ENCODE measurements at regions not wholly inside any gene's neighbourhood (a gene's known extent, or its start where the extent isn't known, plus 50 kb on each side); places are given as distances from the start of the nearest gene placed in this dataset.

DNA sequence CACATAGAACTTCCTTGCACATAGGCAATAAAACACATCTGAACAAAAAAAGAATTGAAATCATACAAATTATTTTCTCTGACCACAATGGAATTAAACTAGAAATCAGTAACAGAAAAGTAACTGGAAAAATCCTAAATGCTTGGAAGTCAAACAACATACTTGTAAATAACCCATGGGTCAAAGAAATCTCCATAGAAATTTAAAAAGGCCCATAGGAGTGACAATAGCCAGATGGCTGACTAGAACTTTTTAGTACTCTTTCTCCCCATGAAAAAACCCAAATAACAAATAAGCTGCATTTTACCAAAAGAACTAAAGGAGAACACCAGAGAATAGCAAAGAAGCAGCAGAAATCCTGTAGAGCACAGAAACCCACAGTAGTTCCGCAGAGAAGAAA is 139.2 kb upstream of the COL3A1 start:
- TF ChIP-seq, protein P1, sequence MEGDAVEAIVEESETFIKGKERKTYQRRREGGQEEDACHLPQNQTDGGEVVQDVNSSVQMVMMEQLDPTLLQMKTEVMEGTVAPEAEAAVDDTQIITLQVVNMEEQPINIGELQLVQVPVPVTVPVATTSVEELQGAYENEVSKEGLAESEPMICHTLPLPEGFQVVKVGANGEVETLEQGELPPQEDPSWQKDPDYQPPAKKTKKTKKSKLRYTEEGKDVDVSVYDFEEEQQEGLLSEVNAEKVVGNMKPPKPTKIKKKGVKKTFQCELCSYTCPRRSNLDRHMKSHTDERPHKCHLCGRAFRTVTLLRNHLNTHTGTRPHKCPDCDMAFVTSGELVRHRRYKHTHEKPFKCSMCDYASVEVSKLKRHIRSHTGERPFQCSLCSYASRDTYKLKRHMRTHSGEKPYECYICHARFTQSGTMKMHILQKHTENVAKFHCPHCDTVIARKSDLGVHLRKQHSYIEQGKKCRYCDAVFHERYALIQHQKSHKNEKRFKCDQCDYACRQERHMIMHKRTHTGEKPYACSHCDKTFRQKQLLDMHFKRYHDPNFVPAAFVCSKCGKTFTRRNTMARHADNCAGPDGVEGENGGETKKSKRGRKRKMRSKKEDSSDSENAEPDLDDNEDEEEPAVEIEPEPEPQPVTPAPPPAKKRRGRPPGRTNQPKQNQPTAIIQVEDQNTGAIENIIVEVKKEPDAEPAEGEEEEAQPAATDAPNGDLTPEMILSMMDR (IDR thresholded peaks at IDR 0.05) = no peak
- ATAC-seq (ENCODE audit: low FRiP score) (no peak), DNase-seq (ENCODE audit: low spot score) (no peak)

DNA sequence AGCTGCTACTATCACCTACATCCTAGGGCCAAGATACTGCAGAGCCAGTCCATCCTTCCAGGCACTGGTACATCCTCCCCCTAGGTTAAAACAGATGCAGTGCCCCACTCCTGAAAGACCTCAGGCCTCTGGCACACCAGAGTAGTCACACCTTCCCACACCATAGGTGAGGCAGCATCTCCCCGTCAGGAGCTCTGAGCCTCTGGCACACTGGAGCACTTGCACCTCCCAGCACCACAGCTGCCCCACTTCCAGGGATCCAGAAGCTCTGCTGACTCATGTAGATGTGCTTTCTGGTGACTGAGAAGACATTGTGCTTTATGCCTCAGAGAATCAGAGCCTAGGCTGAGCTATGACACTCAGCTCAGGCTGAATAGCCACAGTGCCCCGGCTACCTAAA is 138.4 kb upstream of the COL3A1 start:
- TF ChIP-seq, protein P1 (IDR thresholded peaks at IDR 0.05) = no peak
- no peak for DNase-seq (ENCODE audit: low spot score)
- ATAC-seq (ENCODE audit: low FRiP score) = no peak

DNA sequence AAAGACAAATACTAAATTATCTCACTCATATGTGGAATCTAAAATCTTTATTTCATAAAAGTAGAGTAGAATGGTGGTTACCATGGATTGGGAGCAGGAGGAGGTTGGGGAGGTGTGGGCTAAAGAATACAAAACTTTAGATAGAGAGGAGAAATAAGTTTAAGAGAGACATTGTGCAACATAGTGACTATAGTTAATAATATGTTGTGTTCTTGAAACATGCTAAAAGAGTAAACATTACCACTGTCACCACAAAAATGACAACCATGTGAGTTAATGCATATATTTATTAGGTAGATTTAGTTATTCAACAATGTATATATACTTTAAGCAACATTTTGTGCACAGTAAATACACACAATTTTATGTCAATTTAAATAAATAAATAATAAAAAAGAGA is 128.5 kb upstream of the COL3A1 start:
- no peak for ATAC-seq (ENCODE audit: low FRiP score)
- DNase-seq (ENCODE audit: low spot score) = no peak
- TF ChIP-seq, protein P1 (IDR thresholded peaks at IDR 0.05) = no peak

DNA sequence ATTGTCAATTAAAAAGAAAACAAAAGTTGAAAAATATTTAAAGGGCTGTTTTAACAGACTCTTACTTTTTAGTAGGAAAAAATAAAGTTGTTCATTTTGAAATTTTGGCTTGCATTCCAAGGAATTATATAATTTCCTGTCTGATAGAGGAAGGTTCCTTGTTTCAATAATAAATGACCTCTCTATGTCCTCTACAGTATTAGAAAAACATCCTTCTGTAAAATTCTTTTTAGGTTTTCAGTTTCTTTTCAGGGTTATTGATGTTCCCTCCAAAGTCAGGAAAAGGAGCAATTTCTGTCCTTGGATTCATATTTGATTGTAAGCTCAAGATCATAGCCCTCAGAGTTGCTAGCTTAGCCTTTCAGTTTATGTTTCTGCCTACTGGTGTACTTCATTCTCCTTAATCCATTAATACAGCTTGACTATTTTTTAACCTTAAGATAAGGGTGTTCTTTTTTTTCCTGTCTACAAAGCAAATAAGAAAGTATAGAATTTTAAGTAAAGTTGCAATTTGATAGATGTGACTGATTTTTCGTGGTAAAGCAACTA is 125.2 kb upstream of the COL3A1 start:
- ATAC-seq (ENCODE audit: low FRiP score) (no peak), DNase-seq (ENCODE audit: low spot score) (no peak)
- TF ChIP-seq, protein P1 (IDR thresholded peaks at IDR 0.05) = no peak

DNA sequence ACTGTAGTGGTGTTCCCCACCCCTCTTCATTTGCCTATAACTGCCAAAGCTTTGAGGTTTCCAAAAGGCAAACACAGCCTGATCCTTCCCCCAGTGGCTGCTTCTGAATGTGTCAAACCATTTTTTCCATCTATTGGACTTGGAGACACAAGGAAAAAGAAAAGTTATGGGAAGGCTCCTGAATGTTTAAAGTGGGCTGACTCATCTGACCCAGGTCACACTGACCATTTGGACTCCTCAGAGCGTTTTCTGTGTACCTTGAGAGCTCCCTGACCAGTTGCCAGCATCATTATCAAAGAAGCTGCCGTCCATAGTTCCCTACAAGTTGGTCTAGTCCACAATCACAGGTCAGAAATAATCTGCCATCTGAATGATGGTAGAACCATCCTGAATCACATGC is 123.4 kb upstream of the COL3A1 start:
- TF ChIP-seq, protein P1 (IDR thresholded peaks at IDR 0.05) = no peak
- ATAC-seq (ENCODE audit: low FRiP score) (peak; percentile 32), DNase-seq (ENCODE audit: low spot score) (no peak)

DNA sequence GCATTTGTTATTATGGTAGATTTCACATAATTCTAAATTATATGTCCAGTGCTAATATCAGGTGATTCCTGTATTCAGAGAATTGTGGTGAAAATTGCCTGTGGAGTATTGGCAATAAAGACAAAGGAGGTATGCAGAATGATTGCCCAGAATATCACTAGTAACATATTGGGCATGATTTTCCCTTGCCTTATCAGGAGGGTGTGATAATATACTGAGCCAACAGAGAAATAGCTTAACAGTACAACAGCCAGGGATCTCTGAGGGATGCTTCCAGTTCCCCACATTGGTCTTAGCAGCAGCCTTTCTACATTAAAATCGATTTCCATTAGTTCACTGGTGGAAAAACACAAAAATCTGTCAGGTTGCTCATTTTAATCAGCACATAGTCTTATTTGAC is 122.9 kb upstream of the COL3A1 start:
- DNase-seq (ENCODE audit: low spot score) (no peak), ATAC-seq (ENCODE audit: low FRiP score) (no peak)
- TF ChIP-seq, protein P1 (IDR thresholded peaks at IDR 0.05) = no peak

DNA sequence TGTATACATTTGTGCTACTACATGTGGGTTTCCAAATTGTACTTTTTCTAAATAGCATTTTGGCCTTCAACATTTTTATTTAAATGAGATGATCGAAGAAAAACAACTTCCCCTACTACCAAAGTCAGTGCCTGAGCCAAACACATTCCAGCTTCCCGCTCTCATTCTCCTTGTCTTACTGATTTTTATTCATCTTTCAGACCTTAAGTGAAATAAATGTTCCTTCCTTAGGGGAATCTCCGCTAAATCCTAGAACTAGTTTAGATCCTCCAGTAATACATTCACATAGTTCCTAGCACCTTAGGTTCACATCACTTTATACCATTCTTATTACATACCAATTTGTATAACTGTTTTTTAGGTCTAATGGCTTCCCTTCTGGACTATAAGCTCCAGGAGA is 122.3 kb upstream of the COL3A1 start:
- DNase-seq (ENCODE audit: low spot score) (no peak), ATAC-seq (ENCODE audit: low FRiP score) (no peak)
- TF ChIP-seq, protein P1 (IDR thresholded peaks at IDR 0.05) = no peak
